HEK293 (cell line): ENCODE measurements at regions not wholly inside any gene's neighbourhood (a gene's known extent, or its start where the extent isn't known, plus 50 kb on each side); places are given as distances from the start of the nearest gene placed in this dataset.
"Not testable (repeated sequence)": the region's sequence is repeated elsewhere in the genome, so short reads cannot be mapped to it uniquely, and the experiment has no call there.

Experiments used
- CTCF ChIP-seq: fragments of 450-650 bp; formaldehyde crosslinking; IDR thresholded peaks from 2 replicates; pipeline ENCODE4 v1.5.1; 2016; ENCODE audit warnings: missing biosample characterization, missing genetic modification characterization
- ZNF623 ChIP-seq: fragments of 450-650 bp; formaldehyde crosslinking; IDR thresholded peaks from 2 replicates; pipeline ENCODE4 v1.5.1; 2016; ENCODE audit warnings: missing biosample characterization, missing genetic modification characterization
- ZNF776 ChIP-seq: fragments of 450-650 bp; formaldehyde crosslinking; IDR thresholded peaks from 2 replicates; pipeline ENCODE4 v1.5.0; 2017; ENCODE audit warnings: missing biosample characterization, missing genetic modification characterization, borderline replicate concordance

GRCh38 chr2:125260366-125260930 is 1235.4 kb downstream of the CNTNAP5 start:
- TF ChIP-seq CTCF (tag by site-specific recombination); ZNF776: not testable (repeated sequence)
- peak; percentile 46 for TF ChIP-seq ZNF623 (tag by site-specific recombination)
